NCI-H2196 (cell line): ENCODE measurements at regions not wholly inside any gene's neighbourhood (a gene's known extent, or its start where the extent isn't known, plus 50 kb on each side); places are given as distances from the start of the nearest gene placed in this dataset.

Source experiments
- DNase-seq: peaks from one replicate; lab custom pipeline; 2025; ENCODE audit not compliant: unreplicated experiment; lab: John Stamatoyannopoulos, UW

GRCh38 chr2:120785228-120785966 is 49.7 kb downstream of the GLI2 start:
- no peak for DNase-seq

- no peak for DNase-seq
These were observed 50.6 kb downstream of the GLI2 start for GRCh38 chr2:120786038-120786960.

- no peak for DNase-seq
These were observed 51.6 kb downstream of the GLI2 start for GRCh38 chr2:120787111-120787821.

GRCh38 chr2:120787822-120788700 is 52.4 kb downstream of the GLI2 start:
- DNase-seq: no peak

GRCh38 chr2:120791243-120791961 is 55.7 kb downstream of the GLI2 start:
- DNase-seq: no peak

GRCh38 chr2:120791962-120792297 is 56.3 kb downstream of the GLI2 start:
- no peak for DNase-seq

- DNase-seq: no peak
These were observed 58.2 kb downstream of the GLI2 start for GRCh38 chr2:120793682-120794403.

- no peak for DNase-seq
These were observed 59.0 kb downstream of the GLI2 start for GRCh38 chr2:120794716-120795115.

- DNase-seq: no peak
These were observed 60.4 kb downstream of the GLI2 start for GRCh38 chr2:120796094-120796493.

GRCh38 chr2:120797421-120798221 is 62.0 kb downstream of the GLI2 start:
- DNase-seq: no peak

GRCh38 chr2:120798567-120799247 is 63.0 kb downstream of the GLI2 start:
- no peak for DNase-seq

- DNase-seq: no peak
These were observed 66.5 kb downstream of the GLI2 start for GRCh38 chr2:120802158-120802557.

- DNase-seq: no peak
These were observed 67.3 kb downstream of the GLI2 start for GRCh38 chr2:120802867-120803484.

- DNase-seq: no peak
These were observed 68.2 kb downstream of the GLI2 start for GRCh38 chr2:120803764-120804335.

- DNase-seq: no peak
These were observed 68.8 kb downstream of the GLI2 start for GRCh38 chr2:120804459-120804858.

- no peak for DNase-seq
These were observed 69.3 kb downstream of the GLI2 start for GRCh38 chr2:120805011-120805410.

GRCh38 chr2:120805602-120806001 is 69.9 kb downstream of the GLI2 start:
- no peak for DNase-seq
